ENCODE measurements at regions not wholly inside any gene's neighbourhood (a gene's known extent, or its start where the extent isn't known, plus 50 kb on each side); places are given as distances from the start of the nearest gene placed in this dataset.

DNA sequence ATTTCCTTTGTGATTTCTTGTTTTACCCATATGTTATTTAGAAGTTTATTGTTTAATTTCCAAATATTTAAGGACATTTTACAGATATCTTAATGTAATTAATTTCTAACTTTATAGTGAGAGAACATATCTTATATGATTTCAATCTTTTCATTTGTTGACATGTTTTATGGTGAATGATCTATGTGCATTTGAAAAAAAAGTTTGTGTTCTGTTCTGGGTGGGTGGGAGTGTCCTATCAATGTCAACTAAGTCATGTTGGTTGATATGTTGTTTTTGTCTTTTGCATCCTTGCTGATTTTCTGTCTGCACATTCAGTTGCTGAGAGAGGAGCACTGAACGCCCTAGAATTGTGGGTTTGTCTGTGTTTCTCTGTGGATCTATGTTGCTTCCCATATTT is 50.3 kb upstream of the CBFA2T3 start:
- no peak overlapping the region for H3K27ac ChIP-seq (ENCODE audit: insufficient read depth, low read length, poor library complexity, severe bottlenecking)

DNA sequence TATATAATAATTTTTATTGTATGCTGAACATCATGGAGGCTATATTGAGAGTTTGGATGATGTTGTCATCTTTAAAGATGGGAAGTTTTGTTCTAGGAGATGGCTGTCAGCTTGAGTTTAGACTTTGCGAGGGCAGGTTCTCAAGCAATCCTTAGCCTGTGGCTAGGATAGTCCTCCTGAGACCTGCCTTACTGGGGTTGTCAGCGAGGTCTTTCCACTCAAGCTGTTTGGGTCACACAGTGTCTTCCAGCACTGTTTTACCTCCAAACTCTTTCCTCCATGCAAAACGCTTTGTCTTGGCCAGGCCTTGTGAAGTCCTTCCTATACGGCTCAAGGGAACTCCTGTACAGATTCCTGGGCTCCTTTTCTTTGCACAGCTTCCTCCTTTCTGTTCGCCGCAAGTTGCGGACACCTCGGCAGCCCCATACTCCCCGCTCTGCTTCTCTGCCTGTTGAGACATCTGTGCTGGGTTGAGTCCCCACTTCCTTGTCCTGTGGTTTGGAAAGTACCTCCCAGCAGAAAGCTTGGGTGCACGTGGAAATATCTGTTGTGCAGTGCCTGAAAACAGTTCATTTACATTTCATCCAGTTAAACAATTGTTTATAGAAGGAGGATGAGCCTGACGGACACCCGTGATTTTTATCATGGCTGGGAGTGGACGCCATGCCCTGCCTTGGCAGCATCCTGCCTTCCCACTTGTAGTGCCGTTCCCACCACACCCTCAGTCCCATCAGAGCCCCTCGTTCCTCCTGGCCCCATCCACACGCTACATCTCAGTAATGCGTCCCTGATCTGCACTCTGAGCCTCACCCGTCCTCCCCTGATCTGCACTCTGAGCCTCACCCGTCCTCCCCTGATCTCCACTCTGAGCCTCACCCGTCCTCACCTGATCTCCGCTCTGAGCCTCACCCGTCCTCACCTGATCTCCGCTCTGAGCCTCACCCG is 55.0 kb upstream of the CBFA2T3 start:
- Histone ChIP-seq H3K9me3 (ENCODE audit: control insufficient read depth, low read length) (no peaks in the 10 kb centered on the region), H3K27ac (ENCODE audit: insufficient read depth, low read length, poor library complexity, severe bottlenecking) (peak overlapping the region; percentile 42), H3K27me3 (replicated peaks; ENCODE audit: control insufficient read depth, insufficient read depth, low read length, poor library complexity, severe bottlenecking) (no peaks in the 10 kb centered on the region), H3K36me3 (ENCODE audit: control insufficient read depth, insufficient read depth, low read length) (no peaks in the 10 kb centered on the region), H3K4me3 (ENCODE audit: insufficient read depth, low read depth, low read length, poor library complexity, severe bottlenecking) (peak overlapping the region; percentile 23), H3K4me1 (ENCODE audit: control insufficient read depth, insufficient read depth, low read length, poor library complexity, severe bottlenecking) (peaks cover 24% of the 10 kb centered on the region)
- DNase-seq = peak; percentile 22 to 47 (median 41)

More for the DNA sequence above, 50.3 kb upstream of the CBFA2T3 start:
- Histone ChIP-seq H3K27me3 (replicated peaks; ENCODE audit: control insufficient read depth, insufficient read depth, low read length, poor library complexity, severe bottlenecking) (no peaks in the 10 kb centered on the region), H3K4me1 (ENCODE audit: control insufficient read depth, insufficient read depth, low read length, poor library complexity, severe bottlenecking) (peaks cover 7% of the 10 kb centered on the region), H3K4me3 (ENCODE audit: insufficient read depth, low read depth, low read length, poor library complexity, severe bottlenecking) (no peak overlapping the region), H3K36me3 (ENCODE audit: control insufficient read depth, insufficient read depth, low read length) (no peaks in the 10 kb centered on the region), H3K9me3 (ENCODE audit: control insufficient read depth, low read length) (no peaks in the 10 kb centered on the region)
- no peak for DNase-seq

DNA sequence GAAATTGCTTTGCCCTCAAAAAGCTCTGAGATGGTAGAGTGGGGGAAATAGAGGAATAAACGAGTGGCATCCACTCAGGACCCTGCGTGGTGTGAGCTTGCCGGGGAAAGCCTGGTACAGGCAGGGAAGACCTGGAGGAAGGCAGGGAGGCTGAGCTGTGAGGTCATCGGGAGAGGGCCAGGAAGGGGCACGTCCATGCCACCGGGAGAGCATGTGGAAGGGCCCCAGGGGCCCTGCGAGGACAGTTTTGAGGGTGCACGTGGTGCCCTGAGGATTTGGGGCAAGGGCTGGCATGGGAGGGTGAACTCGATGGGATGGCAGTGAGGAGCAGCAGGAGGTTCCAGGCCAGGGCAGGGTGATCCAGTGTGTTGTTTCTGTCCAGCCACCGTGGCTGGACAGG is 56.3 kb upstream of the CBFA2T3 start:
- Histone ChIP-seq H3K9me3 (ENCODE audit: control insufficient read depth, low read length) (no peaks in the 10 kb centered on the region), H3K27ac (ENCODE audit: insufficient read depth, low read length, poor library complexity, severe bottlenecking) (no peak overlapping the region), H3K36me3 (ENCODE audit: control insufficient read depth, insufficient read depth, low read length) (no peaks in the 10 kb centered on the region), H3K4me1 (ENCODE audit: control insufficient read depth, insufficient read depth, low read length, poor library complexity, severe bottlenecking) (peaks cover 24% of the 10 kb centered on the region), H3K4me3 (ENCODE audit: insufficient read depth, low read depth, low read length, poor library complexity, severe bottlenecking) (no peak overlapping the region), H3K27me3 (replicated peaks; ENCODE audit: control insufficient read depth, insufficient read depth, low read length, poor library complexity, severe bottlenecking) (no peaks in the 10 kb centered on the region)
- no peak for DNase-seq

DNA sequence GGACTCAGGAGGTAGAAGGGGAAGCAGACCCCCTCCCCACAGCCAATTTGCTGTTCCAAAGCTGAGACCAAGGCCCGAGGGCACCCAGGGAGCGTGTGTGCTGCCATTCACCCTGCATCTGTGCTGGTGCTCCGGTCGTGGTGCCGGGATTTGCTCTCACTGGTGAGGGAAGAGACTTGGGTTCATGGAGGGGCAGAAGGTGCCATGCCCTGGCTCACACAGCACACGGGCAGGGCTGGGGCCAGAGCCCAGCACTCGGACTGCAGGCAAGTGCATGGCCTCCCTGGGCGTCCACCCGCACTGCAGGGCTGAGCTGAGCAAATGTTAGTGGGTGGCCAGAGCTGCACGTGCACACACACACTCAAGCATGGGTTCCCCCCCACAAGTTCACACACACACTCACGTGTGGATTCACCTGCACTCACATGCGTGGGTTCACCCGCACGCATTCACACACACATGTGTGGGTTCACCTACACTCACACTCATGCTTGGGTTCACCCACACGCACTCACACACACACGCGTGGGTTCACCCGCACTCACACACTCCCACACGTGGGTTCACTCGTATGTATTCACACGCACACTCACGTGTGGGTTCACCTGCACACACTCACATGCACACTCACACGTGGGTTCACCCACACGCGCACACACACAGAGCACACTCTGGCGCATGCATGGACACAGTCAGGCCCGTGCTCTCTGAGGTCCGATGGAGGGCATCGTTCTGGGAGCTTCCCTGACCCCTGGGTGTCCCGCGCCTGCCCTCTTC is 57.0 kb upstream of the CBFA2T3 start:
- Histone ChIP-seq H3K27ac (ENCODE audit: insufficient read depth, low read length, poor library complexity, severe bottlenecking) (no peak overlapping the region), H3K36me3 (ENCODE audit: control insufficient read depth, insufficient read depth, low read length) (no peaks in the 10 kb centered on the region), H3K4me1 (ENCODE audit: control insufficient read depth, insufficient read depth, low read length, poor library complexity, severe bottlenecking) (peaks cover 24% of the 10 kb centered on the region), H3K9me3 (ENCODE audit: control insufficient read depth, low read length) (no peaks in the 10 kb centered on the region), H3K27me3 (replicated peaks; ENCODE audit: control insufficient read depth, insufficient read depth, low read length, poor library complexity, severe bottlenecking) (no peaks in the 10 kb centered on the region), H3K4me3 (ENCODE audit: insufficient read depth, low read depth, low read length, poor library complexity, severe bottlenecking) (no peak overlapping the region)
- DNase-seq = no peak

DNA sequence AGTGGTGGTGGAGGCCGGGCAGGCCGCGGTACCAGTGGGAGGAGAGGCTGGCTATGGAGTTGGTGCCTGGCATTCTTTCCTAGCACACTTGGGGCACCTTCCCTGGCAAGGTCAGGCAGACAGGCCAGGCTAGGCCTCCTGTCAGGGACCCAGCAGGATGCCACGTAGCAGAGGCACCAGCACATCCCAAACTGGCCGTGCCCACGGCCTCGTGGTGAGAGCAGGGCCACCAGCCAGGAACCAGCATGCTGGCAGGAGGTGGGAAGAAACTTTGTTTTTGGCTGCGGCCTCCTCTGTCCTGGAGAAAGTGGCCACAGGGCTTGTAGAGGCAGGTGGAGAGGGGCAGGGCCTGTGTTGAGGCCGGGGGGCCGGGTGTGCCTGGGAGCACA is 57.6 kb upstream of the CBFA2T3 start:
- no peaks in the 10 kb centered on the region for H3K27me3 ChIP-seq (replicated peaks; ENCODE audit: control insufficient read depth, insufficient read depth, low read length, poor library complexity, severe bottlenecking)
- H3K27ac ChIP-seq (ENCODE audit: insufficient read depth, low read length, poor library complexity, severe bottlenecking) = no peak overlapping the region
- no peak overlapping the region for H3K4me3 ChIP-seq (ENCODE audit: insufficient read depth, low read depth, low read length, poor library complexity, severe bottlenecking)
- DNase-seq = no peak
- H3K36me3 ChIP-seq (ENCODE audit: control insufficient read depth, insufficient read depth, low read length) = no peaks in the 10 kb centered on the region
- H3K9me3 ChIP-seq (ENCODE audit: control insufficient read depth, low read length) = no peaks in the 10 kb centered on the region
- H3K4me1 ChIP-seq (ENCODE audit: control insufficient read depth, insufficient read depth, low read length, poor library complexity, severe bottlenecking) = peaks cover 24% of the 10 kb centered on the region

DNA sequence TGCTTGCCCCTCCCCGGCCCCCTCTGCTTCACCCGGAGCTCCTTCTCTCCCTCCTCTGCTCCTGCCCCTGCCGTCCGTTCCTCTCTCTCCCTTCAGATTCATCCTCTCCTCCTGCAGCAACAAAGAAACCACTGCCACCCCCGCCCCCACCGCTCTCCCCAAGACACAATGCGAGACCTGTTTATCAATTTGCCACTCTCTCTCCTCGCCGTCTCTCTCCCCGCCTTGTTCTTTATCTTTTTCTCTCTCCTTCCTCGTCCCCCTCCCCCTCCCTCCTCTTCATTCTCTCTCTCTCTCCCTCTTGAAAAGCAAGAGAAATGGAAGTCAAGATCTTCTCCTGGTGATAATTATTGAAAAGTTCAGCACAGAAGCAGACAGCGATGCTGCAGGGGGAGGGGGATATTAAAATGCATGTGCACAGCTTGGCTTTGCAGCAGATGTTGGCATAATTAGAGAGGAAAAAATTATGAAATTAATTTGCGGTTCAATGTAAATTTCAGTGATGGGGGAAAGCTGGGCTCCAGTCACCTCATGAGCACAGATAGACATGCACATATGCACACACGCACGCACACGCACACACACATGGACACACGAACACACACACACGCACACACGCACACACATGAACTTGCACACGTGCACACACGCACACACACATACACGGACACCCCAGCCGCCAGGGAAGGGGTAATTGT is 58.1 kb upstream of the CBFA2T3 start:
- Histone ChIP-seq H3K4me1 (ENCODE audit: control insufficient read depth, insufficient read depth, low read length, poor library complexity, severe bottlenecking) (peaks cover 24% of the 10 kb centered on the region), H3K27ac (ENCODE audit: insufficient read depth, low read length, poor library complexity, severe bottlenecking) (no peak overlapping the region), H3K36me3 (ENCODE audit: control insufficient read depth, insufficient read depth, low read length) (no peaks in the 10 kb centered on the region), H3K9me3 (ENCODE audit: control insufficient read depth, low read length) (no peaks in the 10 kb centered on the region), H3K4me3 (ENCODE audit: insufficient read depth, low read depth, low read length, poor library complexity, severe bottlenecking) (no peak overlapping the region), H3K27me3 (replicated peaks; ENCODE audit: control insufficient read depth, insufficient read depth, low read length, poor library complexity, severe bottlenecking) (no peaks in the 10 kb centered on the region)
- DNase-seq = no peak

DNA sequence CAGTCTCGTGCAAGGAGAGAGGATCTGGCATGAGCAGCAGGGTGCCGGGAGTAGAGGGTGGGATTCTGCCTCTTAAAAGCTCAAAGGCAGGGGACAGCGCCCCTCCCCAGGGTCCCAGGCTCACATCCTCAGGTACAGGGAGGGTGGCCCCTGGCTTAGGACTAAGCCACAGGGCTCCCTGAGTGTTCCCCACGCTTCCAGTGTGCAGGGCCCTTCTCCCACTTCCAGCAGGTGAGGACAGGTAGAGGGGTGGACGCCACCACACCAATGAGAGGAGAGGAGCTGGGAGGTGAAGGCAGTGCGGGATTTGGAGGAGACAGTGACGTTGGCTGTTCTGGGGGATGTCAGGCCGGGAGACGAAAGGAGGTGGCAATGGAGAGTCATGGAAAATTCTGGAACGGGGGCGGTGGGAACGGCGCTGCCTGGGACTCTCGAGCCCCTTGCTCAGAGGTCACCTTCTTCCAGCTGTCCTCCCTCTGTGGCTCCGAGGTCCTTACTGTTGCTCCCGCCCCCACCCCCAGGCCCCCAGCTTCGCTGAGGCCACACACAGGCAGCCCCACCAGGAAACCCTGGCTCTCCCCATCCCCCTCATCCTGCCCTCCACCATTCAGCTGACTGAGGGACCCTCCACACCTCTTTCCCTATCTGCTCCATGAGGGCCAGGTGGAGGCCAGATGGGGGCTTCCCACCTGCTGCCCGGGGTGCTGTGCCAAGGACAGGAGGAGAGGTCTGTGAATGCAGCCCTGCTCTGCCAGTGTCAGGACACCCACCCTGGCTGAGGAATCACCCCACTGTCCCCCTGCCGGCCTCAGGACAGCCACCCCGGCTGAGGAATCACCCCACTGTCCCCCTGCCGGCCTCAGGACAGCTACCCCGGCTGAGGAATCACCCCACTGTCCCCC is 57.7 kb upstream of the ACSF3 start:
- Histone ChIP-seq H3K9me3 (ENCODE audit: control insufficient read depth, low read length) (no peaks in the 10 kb centered on the region), H3K4me1 (ENCODE audit: control insufficient read depth, insufficient read depth, low read length, poor library complexity, severe bottlenecking) (peaks cover 24% of the 10 kb centered on the region), H3K36me3 (ENCODE audit: control insufficient read depth, insufficient read depth, low read length) (no peaks in the 10 kb centered on the region), H3K4me3 (ENCODE audit: insufficient read depth, low read depth, low read length, poor library complexity, severe bottlenecking) (no peak overlapping the region), H3K27me3 (replicated peaks; ENCODE audit: control insufficient read depth, insufficient read depth, low read length, poor library complexity, severe bottlenecking) (no peaks in the 10 kb centered on the region), H3K27ac (ENCODE audit: insufficient read depth, low read length, poor library complexity, severe bottlenecking) (no peak overlapping the region)
- no peak for DNase-seq

DNA sequence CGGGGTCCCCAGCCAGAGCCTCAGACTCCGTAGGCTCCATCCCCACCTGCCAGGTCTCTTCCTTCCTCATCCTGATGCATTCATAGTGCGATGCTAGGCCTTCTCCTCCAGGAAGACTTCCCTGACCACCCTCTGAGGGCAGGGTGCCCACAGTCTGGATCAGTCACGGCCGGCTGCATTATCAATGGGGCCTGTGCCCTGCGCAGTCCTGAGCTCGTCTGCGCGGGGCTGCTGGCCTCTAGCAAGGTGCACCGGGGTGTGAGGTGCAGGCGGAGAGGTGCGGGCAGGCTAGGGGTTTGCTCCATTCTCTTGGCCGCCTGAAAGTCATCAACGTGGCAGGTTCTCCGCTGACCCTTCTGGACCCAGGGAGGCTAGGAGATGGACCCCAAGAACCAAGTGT is 56.9 kb upstream of the ACSF3 start:
- Histone ChIP-seq H3K4me3 (ENCODE audit: insufficient read depth, low read depth, low read length, poor library complexity, severe bottlenecking) (no peak overlapping the region), H3K27me3 (replicated peaks; ENCODE audit: control insufficient read depth, insufficient read depth, low read length, poor library complexity, severe bottlenecking) (no peaks in the 10 kb centered on the region), H3K9me3 (ENCODE audit: control insufficient read depth, low read length) (no peaks in the 10 kb centered on the region), H3K27ac (ENCODE audit: insufficient read depth, low read length, poor library complexity, severe bottlenecking) (no peak overlapping the region), H3K36me3 (ENCODE audit: control insufficient read depth, insufficient read depth, low read length) (no peaks in the 10 kb centered on the region), H3K4me1 (ENCODE audit: control insufficient read depth, insufficient read depth, low read length, poor library complexity, severe bottlenecking) (peaks cover 21% of the 10 kb centered on the region)
- no peak for DNase-seq
